Body of pancreas (tissue), 4 donors: ENCODE measurements at regions not wholly inside any gene's neighbourhood (a gene's known extent, or its start where the extent isn't known, plus 50 kb on each side); places are given as distances from the start of the nearest gene placed in this dataset.
A peak's percentile ranks its signal among the peaks of the same experiment; 100 is the strongest.

Experiments used
- ATAC-seq: fragments of 150-250 bp; one replicate; pipeline ENCODE4 v1.9.1; 2016
- DNase-seq, 4 donors: peaks; one replicate each; pipeline ENCODE4 v3.0.0-alpha.2; 2019
- H3K27ac ChIP-seq, 4 donors: fragments of 200-600 bp; sonication (generic); 1 replicate in 3 of 4; 2 replicates in 1 of 4; pipeline versions ENCODE4 v1.5.1 to v1.6.1; 2016 to 2019; ENCODE audit warnings: mild to moderate bottlenecking in 1 of 4, mixed read lengths in 1 of 4, moderate library complexity in 1 of 4
- H3K27me3 ChIP-seq, 2 donors: fragments of 200-600 bp; sonication (generic); one replicate each; pipeline ENCODE4 v1.6.0; 2016; ENCODE audit warnings: mild to moderate bottlenecking in 1 of 2
- H3K36me3 ChIP-seq, 2 donors: fragments of 200-600 bp; sonication (generic); replicated peaks in 1 of 2; 2 replicates each; pipeline ENCODE4 v1.5.1; 2016; ENCODE audit warnings: low read depth in 2 of 2; ENCODE audit not compliant: insufficient read depth in 1 of 2
- H3K4me1 ChIP-seq: fragments of 200-600 bp; sonication (generic); one replicate; pipeline ENCODE4 v1.6.0; 2016
- H3K4me3 ChIP-seq, 2 donors: fragments of 200-600 bp; sonication (generic); 1 replicate in 1 of 2; 2 replicates in 1 of 2; pipeline ENCODE4 v1.5.1; 2016 to 2019
- H3K9me3 ChIP-seq, 3 donors: fragments of 200-600 bp; sonication (generic); 1 replicate in 2 of 3; 2 replicates in 1 of 3; pipeline ENCODE4 v1.5.1; 2016
- POLR2A ChIP-seq, 3 donors: fragments of 450-650 bp; IDR thresholded peaks; one replicate each; pipeline ENCODE4 v1.6.1; 2016; ENCODE audit warnings: antibody characterized with exemption in 3 of 3, mild to moderate bottlenecking in 2 of 3
- WGBS, 2 donors: methylation state at CpG; one replicate each; pipeline ENCODE4 v1.1.5; 2017; 5-methylcytosine and 5-hydroxymethylcytosine counted together
- intact Hi-C: fragments of 100-400 bp; cut with DNase I; formaldehyde crosslinking; loops from one replicate; pipeline ENCODE4 v1.15.1; 2023
- TF ChIP-seq, protein P1 (sequence below), 7 experiments: fragments of 450-650 bp in 4 of 7; fragments of 200-600 bp in 3 of 7; sonication (generic) in 3 of 7; IDR thresholded peaks; one replicate each; pipeline ENCODE4 v1.5.1; 2016 to 2019; ENCODE audit warnings: antibody characterized with exemption in 7 of 7

- no peak overlapping the region for H3K4me3 ChIP-seq
- WGBS, 2 donors: 77 to 89% methylated on average over 6 of the region's 6 CpGs
- H3K27ac ChIP-seq: no peak overlapping the region
- ATAC-seq (no peak), DNase-seq (no peak)
- intact Hi-C loops: no loop called here
- H3K27me3 ChIP-seq: no peaks in the 10 kb centered on the region
- no peaks in the 10 kb centered on the region for H3K4me1 ChIP-seq
- no peaks in the 10 kb centered on the region for H3K36me3 ChIP-seq
- no peaks in the 10 kb centered on the region for H3K9me3 ChIP-seq
- no peak for TF ChIP-seq POLR2A (IDR thresholded peaks at IDR 0.05)
- TF ChIP-seq, protein P1, sequence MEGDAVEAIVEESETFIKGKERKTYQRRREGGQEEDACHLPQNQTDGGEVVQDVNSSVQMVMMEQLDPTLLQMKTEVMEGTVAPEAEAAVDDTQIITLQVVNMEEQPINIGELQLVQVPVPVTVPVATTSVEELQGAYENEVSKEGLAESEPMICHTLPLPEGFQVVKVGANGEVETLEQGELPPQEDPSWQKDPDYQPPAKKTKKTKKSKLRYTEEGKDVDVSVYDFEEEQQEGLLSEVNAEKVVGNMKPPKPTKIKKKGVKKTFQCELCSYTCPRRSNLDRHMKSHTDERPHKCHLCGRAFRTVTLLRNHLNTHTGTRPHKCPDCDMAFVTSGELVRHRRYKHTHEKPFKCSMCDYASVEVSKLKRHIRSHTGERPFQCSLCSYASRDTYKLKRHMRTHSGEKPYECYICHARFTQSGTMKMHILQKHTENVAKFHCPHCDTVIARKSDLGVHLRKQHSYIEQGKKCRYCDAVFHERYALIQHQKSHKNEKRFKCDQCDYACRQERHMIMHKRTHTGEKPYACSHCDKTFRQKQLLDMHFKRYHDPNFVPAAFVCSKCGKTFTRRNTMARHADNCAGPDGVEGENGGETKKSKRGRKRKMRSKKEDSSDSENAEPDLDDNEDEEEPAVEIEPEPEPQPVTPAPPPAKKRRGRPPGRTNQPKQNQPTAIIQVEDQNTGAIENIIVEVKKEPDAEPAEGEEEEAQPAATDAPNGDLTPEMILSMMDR (IDR thresholded peaks at IDR 0.05): no peak
These were observed 166.0 kb downstream of the AHSP start for GRCh38 chr16:31693733-31694132.

DNA sequence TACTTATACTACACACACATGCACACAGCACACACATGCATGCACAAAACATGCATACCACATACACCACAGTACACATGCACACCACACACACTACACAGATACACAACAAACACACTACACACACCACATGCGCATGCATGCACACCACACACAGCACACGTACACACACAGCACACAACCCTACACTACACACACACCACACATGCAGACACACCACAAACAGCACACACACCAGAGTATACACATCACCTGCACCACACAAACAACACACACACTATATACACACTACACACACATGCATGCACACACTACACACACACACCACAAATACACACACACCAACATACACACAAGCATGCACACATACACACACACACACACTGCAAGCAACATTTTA is 166.8 kb downstream of the AHSP start:
- TF ChIP-seq, protein P1 (IDR thresholded peaks at IDR 0.05): no peak
- no peak for TF ChIP-seq POLR2A (IDR thresholded peaks at IDR 0.05)
- ATAC-seq (no peak), DNase-seq (no peak)
- WGBS, 2 donors: 85 to 88% methylated on average over 2 of the region's 2 CpGs
- intact Hi-C loops: no loop called here
- Histone ChIP-seq H3K27ac (no peak overlapping the region), H3K27me3 (no peaks in the 10 kb centered on the region), H3K4me1 (no peaks in the 10 kb centered on the region), H3K9me3 (no peaks in the 10 kb centered on the region), H3K36me3 (no peaks in the 10 kb centered on the region), H3K4me3 (no peak overlapping the region)

DNA sequence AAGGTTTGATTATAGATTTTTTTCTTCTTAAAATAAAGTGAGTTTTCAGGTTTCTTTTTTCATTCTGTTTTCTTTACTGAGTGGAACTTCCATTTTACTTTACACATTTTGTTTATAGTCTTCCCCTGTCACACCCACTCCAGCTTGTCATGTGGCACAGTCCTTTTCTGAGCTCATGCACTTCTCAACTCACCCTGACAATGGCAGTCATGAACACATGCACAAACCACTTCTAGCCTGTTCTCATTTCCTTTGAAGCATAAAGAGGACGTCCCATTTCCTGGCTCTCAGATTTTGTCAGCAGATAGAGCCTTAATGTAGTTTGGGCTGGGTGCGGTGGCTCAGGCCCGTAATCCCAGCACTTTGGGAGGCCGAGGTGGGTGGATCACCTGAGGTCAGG is 168.0 kb downstream of the AHSP start:
- intact Hi-C loops: no loop called here
- DNase-seq: no peak
- no peak for ATAC-seq
- TF ChIP-seq POLR2A (IDR thresholded peaks at IDR 0.05): no peak
- TF ChIP-seq, protein P1 (IDR thresholded peaks at IDR 0.05): no peak
- Histone ChIP-seq H3K27ac (no peak overlapping the region), H3K9me3 (no peaks in the 10 kb centered on the region), H3K36me3 (no peaks in the 10 kb centered on the region), H3K27me3 (no peaks in the 10 kb centered on the region), H3K4me1 (no peaks in the 10 kb centered on the region), H3K4me3 (no peak overlapping the region)
- 38 to 62% methylated on average over 4 of the region's 4 CpGs for WGBS, 2 donors

GRCh38 chr16:31696968-31697743 is 169.5 kb downstream of the AHSP start:
- DNase-seq (no peak), ATAC-seq (no peak)
- no peak for TF ChIP-seq POLR2A (IDR thresholded peaks at IDR 0.05)
- TF ChIP-seq, protein P1 (IDR thresholded peaks at IDR 0.05): peak in 5 of 7 experiments; percentile 15 to 56 (median 44)
- peaks cover 11% of the 10 kb centered on the region for H3K4me1 ChIP-seq
- no peaks in the 10 kb centered on the region for H3K36me3 ChIP-seq
- no peaks in the 10 kb centered on the region for H3K27me3 ChIP-seq
- WGBS, 2 donors: 33% methylated on average over 8 of the region's 8 CpGs
- no peaks in the 10 kb centered on the region for H3K9me3 ChIP-seq
- H3K27ac ChIP-seq: no peak overlapping the region
- intact Hi-C loops: no loop called here
- H3K4me3 ChIP-seq: no peak overlapping the region

- no peak overlapping the region for H3K4me3 ChIP-seq
- H3K4me1 ChIP-seq: peaks cover 17% of the 10 kb centered on the region
- H3K27me3 ChIP-seq: no peaks in the 10 kb centered on the region
- no peaks in the 10 kb centered on the region for H3K9me3 ChIP-seq
- no peak for TF ChIP-seq POLR2A (IDR thresholded peaks at IDR 0.05)
- TF ChIP-seq, protein P1 (IDR thresholded peaks at IDR 0.05): no peak
- no peak overlapping the region for H3K27ac ChIP-seq
- 78 to 85% methylated on average over 4 of the region's 4 CpGs for WGBS, 2 donors
- DNase-seq (no peak), ATAC-seq (no peak)
- intact Hi-C loops: no loop called here
- H3K36me3 ChIP-seq: no peaks in the 10 kb centered on the region
These were observed 170.0 kb downstream of the AHSP start for GRCh38 chr16:31697744-31698125.
